OCI-LY7 (cell line): ENCODE measurements at regions not wholly inside any gene's neighbourhood (a gene's known extent, or its start where the extent isn't known, plus 50 kb on each side); places are given as distances from the start of the nearest gene placed in this dataset.

Experiments
- BruUV-seq: library from RNA; stranded (reverse); fragments of 400-500 nt; replicated peaks from 2 replicates; lab custom pipeline; 2021; lab: Mats Ljungman, UMichigan
- CTCF ChIA-PET: fragments of 300-600 bp; sonication (Branson Sonifier 250); formaldehyde crosslinking; loops from one replicate; lab custom pipeline; 2022; ENCODE audit warnings: antibody characterized with exemption; ENCODE audit not compliant: unreplicated experiment; lab: Charles Lee
- POLR2A ChIA-PET: fragments of 300-600 bp; sonication (Branson Sonifier 250); formaldehyde crosslinking; loops from one replicate; lab custom pipeline; 2022; ENCODE audit warnings: antibody characterized with exemption; lab: Charles Lee
- DNase-seq: peaks from one replicate; pipeline ENCODE4 v3.0.0-alpha.2; 2015; ENCODE audit warnings: low spot score
- H2AFZ ChIP-seq: fragments of 200-600 bp; sonication (generic), shearing (Covaris generic); 2 replicates; pipeline ENCODE4 v1.6.1; 2014; ENCODE audit warnings: mild to moderate bottlenecking, antibody characterized with exemption, low read length, moderate library complexity
- H3K27ac ChIP-seq: fragments of 200-600 bp; sonication (generic); 2 replicates; pipeline ENCODE4 v1.5.1; 2014; ENCODE audit warnings: mixed run types, low read depth, mild to moderate bottlenecking, moderate library complexity, low read length, inconsistent platforms; ENCODE audit not compliant: poor library complexity, severe bottlenecking
- H3K36me3 ChIP-seq: fragments of 200-600 bp; sonication (generic); 2 replicates; pipeline ENCODE4 v1.6.1; 2014; ENCODE audit warnings: mild to moderate bottlenecking, antibody characterized with exemption, low read length, moderate library complexity, mixed read lengths; ENCODE audit not compliant: insufficient read depth
- H3K4me1 ChIP-seq: fragments of 200-600 bp; sonication (generic); 2 replicates; pipeline ENCODE4 v1.5.1; 2014; ENCODE audit warnings: mild to moderate bottlenecking, low read length; ENCODE audit not compliant: insufficient read depth, poor library complexity, severe bottlenecking
- H3K4me2 ChIP-seq: fragments of 200-600 bp; sonication (generic); 2 replicates; pipeline ENCODE4 v1.6.1; 2014; ENCODE audit warnings: mild to moderate bottlenecking, low read length
- H3K4me3 ChIP-seq: fragments of 200-600 bp; sonication (generic); 2 replicates; pipeline ENCODE4 v1.5.1; 2014; ENCODE audit warnings: mild to moderate bottlenecking, low read depth, low read length; ENCODE audit not compliant: poor library complexity, severe bottlenecking
- H3K79me2 ChIP-seq: fragments of 200-600 bp; sonication (generic); 2 replicates; pipeline ENCODE4 v1.6.1; 2016; ENCODE audit warnings: low read depth, mild to moderate bottlenecking, low read length, moderate library complexity, mixed read lengths; ENCODE audit not compliant: insufficient read depth
- H3K9me2 ChIP-seq: fragments of 200-600 bp; sonication (generic); 2 replicates; pipeline ENCODE4 v1.6.1; 2016; ENCODE audit warnings: mild to moderate bottlenecking, low read length, mixed read lengths; ENCODE audit not compliant: insufficient read depth
- H3K9me3 ChIP-seq: fragments of 200-600 bp; sonication (generic); 2 replicates; pipeline ENCODE4 v1.6.1; 2014; ENCODE audit warnings: mild to moderate bottlenecking, mixed run types, low read length, mixed read lengths
- H4K20me1 ChIP-seq: fragments of 200-600 bp; sonication (generic); 2 replicates; pipeline ENCODE4 v1.6.1; 2014; ENCODE audit warnings: mild to moderate bottlenecking, antibody characterized with exemption, low read length, moderate library complexity, mixed read lengths; ENCODE audit not compliant: insufficient read depth
- EZH2phosphoT487 ChIP-seq: fragments of 200-600 bp; sonication (generic); IDR thresholded peaks from 2 replicates; pipeline ENCODE4 v1.6.1; 2018; ENCODE audit warnings: low read depth, borderline replicate concordance, mild to moderate bottlenecking, mixed run types, antibody characterized with exemption, low read length, moderate library complexity, mixed read lengths
- intact Hi-C: fragments of 100-400 bp; cut with micrococcal nuclease; formaldehyde crosslinking; loops from one replicate; pipeline ENCODE4 v1.10.0; 2022; ENCODE audit not compliant: unreplicated experiment
- TF ChIP-seq, protein P1 (sequence below): fragments of 200-600 bp; sonication (generic); conservative IDR thresholded peaks from 2 replicates; pipeline ENCODE4 v1.5.1; 2014; ENCODE audit warnings: mild to moderate bottlenecking, antibody characterized with exemption, low read length, moderate library complexity, mixed read lengths

- peak overlapping the region; percentile 89 for H3K4me2 ChIP-seq
- intact Hi-C loops = loop anchor here (5.0 to 10.0 kb wide), 4 partner anchors 137 to 803 kb away; partner anchors contain the start of gene C16orf74
- H3K79me2 ChIP-seq = no peaks in the 10 kb centered on the region
- H3K4me1 ChIP-seq = peaks cover 99% of the 10 kb centered on the region
- ChIA-PET POLR2A (interaction anchor here (0.7 to 1.9 kb wide), 4 partner anchors 17 to 668 kb away, joined by 3 to 6 read pairs (median 3); no protein-coding TSS in a partner anchor), CTCF (interaction anchor here (0.7 kb wide), 1 partner anchor 11 kb away, joined by 4 read pairs; no protein-coding TSS in a partner anchor)
- H4K20me1 ChIP-seq = no peaks in the 10 kb centered on the region
- peak overlapping the region; percentile 96 for H3K27ac ChIP-seq
- peak overlapping the region; percentile 54 for H3K4me3 ChIP-seq
- no peaks in the 10 kb centered on the region for H3K36me3 ChIP-seq
- no peaks in the 10 kb centered on the region for H3K9me3 ChIP-seq
- TF ChIP-seq, protein P1, sequence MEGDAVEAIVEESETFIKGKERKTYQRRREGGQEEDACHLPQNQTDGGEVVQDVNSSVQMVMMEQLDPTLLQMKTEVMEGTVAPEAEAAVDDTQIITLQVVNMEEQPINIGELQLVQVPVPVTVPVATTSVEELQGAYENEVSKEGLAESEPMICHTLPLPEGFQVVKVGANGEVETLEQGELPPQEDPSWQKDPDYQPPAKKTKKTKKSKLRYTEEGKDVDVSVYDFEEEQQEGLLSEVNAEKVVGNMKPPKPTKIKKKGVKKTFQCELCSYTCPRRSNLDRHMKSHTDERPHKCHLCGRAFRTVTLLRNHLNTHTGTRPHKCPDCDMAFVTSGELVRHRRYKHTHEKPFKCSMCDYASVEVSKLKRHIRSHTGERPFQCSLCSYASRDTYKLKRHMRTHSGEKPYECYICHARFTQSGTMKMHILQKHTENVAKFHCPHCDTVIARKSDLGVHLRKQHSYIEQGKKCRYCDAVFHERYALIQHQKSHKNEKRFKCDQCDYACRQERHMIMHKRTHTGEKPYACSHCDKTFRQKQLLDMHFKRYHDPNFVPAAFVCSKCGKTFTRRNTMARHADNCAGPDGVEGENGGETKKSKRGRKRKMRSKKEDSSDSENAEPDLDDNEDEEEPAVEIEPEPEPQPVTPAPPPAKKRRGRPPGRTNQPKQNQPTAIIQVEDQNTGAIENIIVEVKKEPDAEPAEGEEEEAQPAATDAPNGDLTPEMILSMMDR = peak; percentile 57
- no peak for TF ChIP-seq EZH2phosphoT487
- no peaks in the 10 kb centered on the region for H3K9me2 ChIP-seq
- no TSS peak for BruUV-seq
- peak overlapping the region; percentile 34; the same call in 1 of the 2 replicates for H2AFZ ChIP-seq
- DNase-seq = peak; percentile 89
Measured at GRCh38 chr16:85309656-85310587, 197.7 kb upstream of the CIBAR2 start.

GRCh38 chr16:85310868-85311585 lies 198.8 kb upstream of the CIBAR2 start:
- BruUV-seq = no TSS peak
- Histone ChIP-seq H3K79me2 (no peaks in the 10 kb centered on the region), H3K27ac (peak overlapping the region; percentile 96), H3K4me1 (peaks cover 88% of the 10 kb centered on the region), H2AFZ (no peak overlapping the region), H4K20me1 (no peaks in the 10 kb centered on the region), H3K4me2 (peak overlapping the region; percentile 89), H3K9me2 (no peaks in the 10 kb centered on the region), H3K9me3 (no peaks in the 10 kb centered on the region), H3K36me3 (no peaks in the 10 kb centered on the region), H3K4me3 (peak overlapping the region; percentile 16)
- CTCF ChIA-PET = no interaction called here
- intact Hi-C loops = loop anchor here (5.0 kb wide), 1 partner anchor 136 kb away; no protein-coding TSS in a partner anchor
- POLR2A ChIA-PET = interaction anchor here (0.6 to 1.9 kb wide), 2 partner anchors 16 to 58 kb away, joined by 4 to 6 read pairs; no protein-coding TSS in a partner anchor
- TF ChIP-seq EZH2phosphoT487 = no peak
- TF ChIP-seq, protein P1 = no peak
- DNase-seq = peak; percentile 57
